Natural killer cell treated with Interleukin-12 subunit alpha and Interleukin-12 subunit beta and Interleukin-15 and Interleukin-18, amount 100 ng/mL, for 72 hours (primary cell): ENCODE measurements at regions not wholly inside any gene's neighbourhood (a gene's known extent, or its start where the extent isn't known, plus 50 kb on each side); places are given as distances from the start of the nearest gene placed in this dataset.

ENCODE experiments used
- ATAC-seq, 2 donors: fragments of 150-1000 bp; cut with Tn5 transposase in 1 of 2; sonication (Bioruptor Pico), chemical (Tn5 transposase) in 1 of 2; 2 replicates each; pipeline ENCODE4 v1.10.0; 2021
- DNase-seq: peaks from one replicate; pipeline ENCODE4 v3.0.0; 2022; ENCODE audit warnings: low spot score
- H3K27ac Mint-ChIP-seq, 2 donors: 1 replicate in 1 of 2; 2 replicates in 1 of 2; pipeline ENCODE4 v1.8.0; 2022; ENCODE audit warnings: mixed read lengths in 2 of 2, mild to moderate bottlenecking in 1 of 2, moderate library complexity in 1 of 2
- H3K27me3 Mint-ChIP-seq, 2 donors: 1 replicate in 1 of 2; 2 replicates in 1 of 2; pipeline ENCODE4 v1.8.0; 2022; ENCODE audit warnings: mixed read lengths in 2 of 2
- H3K36me3 Mint-ChIP-seq: one replicate; pipeline ENCODE4 v1.8.0; 2022; ENCODE audit warnings: mixed read lengths
- H3K4me1 Mint-ChIP-seq, 2 donors: 1 replicate in 1 of 2; 2 replicates in 1 of 2; pipeline ENCODE4 v1.8.0; 2022; ENCODE audit warnings: low read depth in 2 of 2, mixed read lengths in 2 of 2, mild to moderate bottlenecking in 1 of 2
- H3K4me3 Mint-ChIP-seq: one replicate; pipeline ENCODE4 v1.8.0; 2022; ENCODE audit warnings: mixed read lengths
- H3K9me3 Mint-ChIP-seq: 2 replicates; pipeline ENCODE4 v1.8.0; 2022; ENCODE audit warnings: mixed read lengths

GRCh38 chr9:18118268-18118667 lies 355.7 kb upstream of the ADAMTSL1 start:
- H3K4me3 Mint-ChIP-seq = no peak overlapping the region
- no peaks in the 10 kb centered on the region for H3K36me3 Mint-ChIP-seq
- H3K27me3 Mint-ChIP-seq = no peaks in the 10 kb centered on the region
- DNase-seq = no peak
- no peak overlapping the region for H3K27ac Mint-ChIP-seq
- no peaks in the 10 kb centered on the region for H3K4me1 Mint-ChIP-seq
- ATAC-seq = no peak
- peaks cover 9% of the 10 kb centered on the region for H3K9me3 Mint-ChIP-seq

- peaks cover 3% of the 10 kb centered on the region for H3K9me3 Mint-ChIP-seq
- no peak overlapping the region for H3K4me3 Mint-ChIP-seq
- H3K4me1 Mint-ChIP-seq = no peaks in the 10 kb centered on the region
- no peaks in the 10 kb centered on the region for H3K36me3 Mint-ChIP-seq
- no peak overlapping the region for H3K27ac Mint-ChIP-seq
- no peaks in the 10 kb centered on the region for H3K27me3 Mint-ChIP-seq
- no peak for DNase-seq
- no peak for ATAC-seq
Measured at GRCh38 chr9:18122171-18122570, 351.8 kb upstream of the ADAMTSL1 start.

GRCh38 chr9:18124760-18125159 lies 349.2 kb upstream of the ADAMTSL1 start:
- ATAC-seq = no peak
- Mint-ChIP-seq H3K27ac (no peak overlapping the region), H3K36me3 (no peaks in the 10 kb centered on the region), H3K4me3 (no peak overlapping the region), H3K4me1 (no peaks in the 10 kb centered on the region), H3K9me3 (no peaks in the 10 kb centered on the region), H3K27me3 (no peaks in the 10 kb centered on the region)
- DNase-seq = no peak

- Mint-ChIP-seq H3K27me3 (no peaks in the 10 kb centered on the region), H3K36me3 (no peaks in the 10 kb centered on the region), H3K4me1 (no peaks in the 10 kb centered on the region), H3K27ac (no peak overlapping the region), H3K9me3 (peaks cover under 1% of the 10 kb centered on the region), H3K4me3 (no peak overlapping the region)
- no peak for DNase-seq
- no peak for ATAC-seq
Measured at GRCh38 chr9:18126831-18127498, 347.0 kb upstream of the ADAMTSL1 start.

- Mint-ChIP-seq H3K27ac (no peak overlapping the region), H3K4me3 (no peak overlapping the region), H3K27me3 (no peaks in the 10 kb centered on the region), H3K36me3 (no peaks in the 10 kb centered on the region), H3K4me1 (no peaks in the 10 kb centered on the region), H3K9me3 (peaks cover 5% of the 10 kb centered on the region)
- ATAC-seq = no peak
- no peak for DNase-seq
Measured at GRCh38 chr9:18127499-18127875, 346.5 kb upstream of the ADAMTSL1 start.

- no peak overlapping the region for H3K27ac Mint-ChIP-seq
- DNase-seq (no peak), ATAC-seq (no peak)
- H3K4me3 Mint-ChIP-seq = no peak overlapping the region
- peaks cover 8% of the 10 kb centered on the region for H3K9me3 Mint-ChIP-seq
- H3K4me1 Mint-ChIP-seq = no peaks in the 10 kb centered on the region
- no peaks in the 10 kb centered on the region for H3K36me3 Mint-ChIP-seq
- H3K27me3 Mint-ChIP-seq = no peaks in the 10 kb centered on the region
Measured at GRCh38 chr9:18129809-18130334, 344.1 kb upstream of the ADAMTSL1 start.

GRCh38 chr9:18136354-18136994 lies 337.5 kb upstream of the ADAMTSL1 start:
- H3K27ac Mint-ChIP-seq = no peak overlapping the region
- no peak for DNase-seq
- H3K4me1 Mint-ChIP-seq = no peaks in the 10 kb centered on the region
- H3K9me3 Mint-ChIP-seq = peaks cover 13% of the 10 kb centered on the region
- no peak for ATAC-seq
- H3K36me3 Mint-ChIP-seq = no peaks in the 10 kb centered on the region
- no peaks in the 10 kb centered on the region for H3K27me3 Mint-ChIP-seq
- H3K4me3 Mint-ChIP-seq = no peak overlapping the region

- peaks cover 5% of the 10 kb centered on the region for H3K9me3 Mint-ChIP-seq
- H3K36me3 Mint-ChIP-seq = no peaks in the 10 kb centered on the region
- no peaks in the 10 kb centered on the region for H3K27me3 Mint-ChIP-seq
- ATAC-seq (no peak), DNase-seq (no peak)
- no peak overlapping the region for H3K4me3 Mint-ChIP-seq
- no peak overlapping the region for H3K27ac Mint-ChIP-seq
- no peaks in the 10 kb centered on the region for H3K4me1 Mint-ChIP-seq
Measured at GRCh38 chr9:18137815-18138214, 336.1 kb upstream of the ADAMTSL1 start.

GRCh38 chr9:18138656-18139055 lies 335.3 kb upstream of the ADAMTSL1 start:
- H3K27ac Mint-ChIP-seq = no peak overlapping the region
- H3K27me3 Mint-ChIP-seq = no peaks in the 10 kb centered on the region
- no peak for DNase-seq
- no peak for ATAC-seq
- no peak overlapping the region for H3K4me3 Mint-ChIP-seq
- H3K4me1 Mint-ChIP-seq = no peaks in the 10 kb centered on the region
- H3K36me3 Mint-ChIP-seq = no peaks in the 10 kb centered on the region
- H3K9me3 Mint-ChIP-seq = peaks cover 5% of the 10 kb centered on the region

- Mint-ChIP-seq H3K9me3 (peaks cover 2% of the 10 kb centered on the region), H3K36me3 (no peaks in the 10 kb centered on the region), H3K27ac (no peak overlapping the region), H3K4me1 (no peaks in the 10 kb centered on the region), H3K4me3 (no peak overlapping the region), H3K27me3 (no peaks in the 10 kb centered on the region)
- DNase-seq (no peak), ATAC-seq (no peak)
Measured at GRCh38 chr9:18141681-18142080, 332.3 kb upstream of the ADAMTSL1 start.

GRCh38 chr9:18143073-18143745 lies 330.7 kb upstream of the ADAMTSL1 start:
- H3K4me3 Mint-ChIP-seq = no peak overlapping the region
- no peaks in the 10 kb centered on the region for H3K9me3 Mint-ChIP-seq
- no peaks in the 10 kb centered on the region for H3K36me3 Mint-ChIP-seq
- no peak for DNase-seq
- no peak overlapping the region for H3K27ac Mint-ChIP-seq
- no peaks in the 10 kb centered on the region for H3K27me3 Mint-ChIP-seq
- H3K4me1 Mint-ChIP-seq = no peaks in the 10 kb centered on the region
- no peak for ATAC-seq

GRCh38 chr9:18146329-18146728 lies 327.6 kb upstream of the ADAMTSL1 start:
- no peak overlapping the region for H3K4me3 Mint-ChIP-seq
- peaks cover 10% of the 10 kb centered on the region for H3K9me3 Mint-ChIP-seq
- ATAC-seq = no peak
- H3K36me3 Mint-ChIP-seq = no peaks in the 10 kb centered on the region
- H3K27me3 Mint-ChIP-seq = no peaks in the 10 kb centered on the region
- DNase-seq = no peak
- no peaks in the 10 kb centered on the region for H3K4me1 Mint-ChIP-seq
- no peak overlapping the region for H3K27ac Mint-ChIP-seq

- Mint-ChIP-seq H3K27ac (no peak overlapping the region), H3K9me3 (peaks cover 15% of the 10 kb centered on the region), H3K4me1 (no peaks in the 10 kb centered on the region), H3K27me3 (no peaks in the 10 kb centered on the region), H3K4me3 (no peak overlapping the region), H3K36me3 (no peaks in the 10 kb centered on the region)
- DNase-seq (no peak), ATAC-seq (no peak)
Measured at GRCh38 chr9:18149471-18150011, 324.4 kb upstream of the ADAMTSL1 start.

- Mint-ChIP-seq H3K9me3 (peaks cover 12% of the 10 kb centered on the region), H3K4me1 (no peaks in the 10 kb centered on the region)
Measured at GRCh38 chr9:18154661-18155060, 319.3 kb upstream of the ADAMTSL1 start.

More at GRCh38 chr9:18154661-18155060, 319.3 kb upstream of the ADAMTSL1 start:
- Mint-ChIP-seq H3K27me3 (no peaks in the 10 kb centered on the region), H3K27ac (no peak overlapping the region), H3K4me3 (no peak overlapping the region), H3K36me3 (no peaks in the 10 kb centered on the region)
- DNase-seq = no peak
- ATAC-seq = no peak
